Frontal cortex (tissue), 3 donors: ENCODE measurements at regions not wholly inside any gene's neighbourhood (a gene's known extent, or its start where the extent isn't known, plus 50 kb on each side); places are given as distances from the start of the nearest gene placed in this dataset.
"Not testable (repeated sequence)": the region's sequence is repeated elsewhere in the genome, so short reads cannot be mapped to it uniquely, and the experiment has no call there.

Experiments used
- DNase-seq, 2 donors: peaks; one replicate each; pipeline ENCODE4 v3.0.0; 2012; ENCODE audit warnings: low spot score in 2 of 2
- FAIRE-seq: peaks from 2 replicates; lab custom pipeline; 2012; peaks lifted over from hg19 to GRCh38; lab: Jason Lieb, UNC
- donor health status: control.
- donor health status: control.
- donor health status: control.

GRCh38 chr3:87541723-87542122 is 265.3 kb upstream of the POU1F1 start:
- FAIRE-seq: no peak

GRCh38 chr3:87538722-87539121 is 262.3 kb upstream of the POU1F1 start:
- FAIRE-seq, DNase-seq: not testable (repeated sequence)

More at GRCh38 chr3:87541723-87542122, 265.3 kb upstream of the POU1F1 start:
- DNase-seq: no peak

GRCh38 chr3:87509401-87509800 is 233.0 kb upstream of the POU1F1 start:
- DNase-seq: no peak
- no peak for FAIRE-seq

- FAIRE-seq: no peak
- no peak for DNase-seq
Observed at GRCh38 chr3:87508921-87509320, 232.5 kb upstream of the POU1F1 start.

GRCh38 chr3:87507753-87508152 is 231.4 kb upstream of the POU1F1 start:
- no peak for FAIRE-seq

GRCh38 chr3:87503900-87504498 is 227.6 kb upstream of the POU1F1 start:
- FAIRE-seq (no peak), DNase-seq (peak; percentile 11 to 12)

More at GRCh38 chr3:87507753-87508152, 231.4 kb upstream of the POU1F1 start:
- DNase-seq: no peak

- FAIRE-seq: no peak
- no peak for DNase-seq
Observed at GRCh38 chr3:87501076-87501475, 224.7 kb upstream of the POU1F1 start.

- FAIRE-seq (no peak), DNase-seq (no peak)
Observed at GRCh38 chr3:87498358-87499080, 222.1 kb upstream of the POU1F1 start.

- DNase-seq (no peak), FAIRE-seq (no peak)
Observed at GRCh38 chr3:87495938-87496337, 219.6 kb upstream of the POU1F1 start.

GRCh38 chr3:87494264-87494663 is 217.9 kb upstream of the POU1F1 start:
- no peak for DNase-seq
- FAIRE-seq: no peak

GRCh38 chr3:87491843-87492242 is 215.5 kb upstream of the POU1F1 start:
- DNase-seq: no peak
- FAIRE-seq: no peak

GRCh38 chr3:87489892-87490291 is 213.5 kb upstream of the POU1F1 start:
- DNase-seq: no peak
- FAIRE-seq: no peak

GRCh38 chr3:87488765-87489164 is 212.4 kb upstream of the POU1F1 start:
- FAIRE-seq (no peak), DNase-seq (no peak)

- not testable (repeated sequence) for DNase-seq, FAIRE-seq
Observed at GRCh38 chr3:87486635-87487034, 210.3 kb upstream of the POU1F1 start.

- FAIRE-seq (no peak), DNase-seq (no peak)
Observed at GRCh38 chr3:87486115-87486514, 209.7 kb upstream of the POU1F1 start.

- DNase-seq: no peak
- no peak for FAIRE-seq
Observed at GRCh38 chr3:87478716-87479115, 202.3 kb upstream of the POU1F1 start.

GRCh38 chr3:87473944-87474343 is 197.6 kb upstream of the POU1F1 start:
- no peak for FAIRE-seq
- DNase-seq: no peak

- FAIRE-seq (no peak), DNase-seq (no peak)
Observed at GRCh38 chr3:87468938-87469337, 192.6 kb upstream of the POU1F1 start.

GRCh38 chr3:87468235-87468634 is 191.9 kb upstream of the POU1F1 start:
- FAIRE-seq (no peak), DNase-seq (no peak)

GRCh38 chr3:87462228-87462627 is 185.8 kb upstream of the POU1F1 start:
- no peak for FAIRE-seq
- DNase-seq: no peak

GRCh38 chr3:87461443-87461842 is 185.1 kb upstream of the POU1F1 start:
- no peak for DNase-seq
- FAIRE-seq: no peak

GRCh38 chr3:87461036-87461435 is 184.7 kb upstream of the POU1F1 start:
- no peak for DNase-seq
- FAIRE-seq: no peak
